Upper lobe of left lung (tissue), 6 donors: ENCODE measurements at regions not wholly inside any gene's neighbourhood (a gene's known extent, or its start where the extent isn't known, plus 50 kb on each side); places are given as distances from the start of the nearest gene placed in this dataset.

Experiments used
- ATAC-seq, 2 donors: fragments of 200-7000 bp; cut with Tn5 transposase; one replicate each; pipeline ENCODE4 v1.9.1; 2022; ENCODE audit warnings: mild to moderate bottlenecking in 2 of 2, moderate library complexity in 2 of 2; ENCODE audit not compliant: low FRiP score in 2 of 2
- DNase-seq, 2 donors: peaks; one replicate each; pipeline ENCODE4 v3.0.0-alpha.2; 2019 to 2020
- H3K27ac ChIP-seq, 4 donors: fragments of 200-600 bp; sonication (generic); one replicate each; pipeline ENCODE4 v1.5.1; 2016 to 2019
- H3K27me3 ChIP-seq, 4 donors: fragments of 200-600 bp; sonication (generic); one replicate each; pipeline ENCODE4 v1.5.1; 2017 to 2019
- H3K36me3 ChIP-seq, 4 donors: fragments of 200-600 bp; sonication (generic); one replicate each; pipeline ENCODE4 v1.5.1; 2016 to 2019
- H3K4me1 ChIP-seq, 4 donors: fragments of 200-600 bp; sonication (generic); one replicate each; pipeline ENCODE4 v1.5.1; 2018 to 2019
- H3K4me3 ChIP-seq, 4 donors: fragments of 200-600 bp; sonication (generic); one replicate each; pipeline ENCODE4 v1.5.1; 2017 to 2019; ENCODE audit warnings: mild to moderate bottlenecking in 2 of 4, moderate library complexity in 1 of 4
- H3K9me3 ChIP-seq, 4 donors: fragments of 200-600 bp; sonication (generic); one replicate each; pipeline ENCODE4 v1.5.1; 2018 to 2019
- EP300 ChIP-seq, 4 donors: sonication (generic); formaldehyde crosslinking; IDR thresholded peaks; one replicate each; pipeline ENCODE4 v1.5.1; 2017; ENCODE audit warnings: antibody characterized with exemption in 4 of 4, control low read depth in 2 of 4
- POLR2A ChIP-seq, 4 donors: fragments of 450-650 bp; IDR thresholded peaks; one replicate each; pipeline ENCODE4 v1.5.1; 2016 to 2017; ENCODE audit warnings: antibody characterized with exemption in 4 of 4, mild to moderate bottlenecking in 2 of 4
- POLR2AphosphoS5 ChIP-seq, 2 donors: sonication (generic); formaldehyde crosslinking; IDR thresholded peaks; one replicate each; pipeline ENCODE4 v1.5.1; 2017; ENCODE audit warnings: antibody characterized with exemption in 2 of 2
- WGBS, 2 donors: methylation state at CpG; one replicate each; pipeline ENCODE4 v1.1.5; 2017 to 2018; 5-methylcytosine and 5-hydroxymethylcytosine counted together
- TF ChIP-seq, protein P1 (sequence below), 6 experiments: fragments of 450-650 bp in 4 of 6; fragments of 200-600 bp in 2 of 6; sonication (generic) in 2 of 6; IDR thresholded peaks; one replicate each; pipeline ENCODE4 v1.5.1; 2016 to 2019; ENCODE audit warnings: antibody characterized with exemption in 6 of 6
- donor health status: DM: no; HTN: no; CAD: no; lungs with moderate emphysema.
- donor health status: DM: no; HTN: yes; CAD: no; lungs with severe emphysema.

DNA sequence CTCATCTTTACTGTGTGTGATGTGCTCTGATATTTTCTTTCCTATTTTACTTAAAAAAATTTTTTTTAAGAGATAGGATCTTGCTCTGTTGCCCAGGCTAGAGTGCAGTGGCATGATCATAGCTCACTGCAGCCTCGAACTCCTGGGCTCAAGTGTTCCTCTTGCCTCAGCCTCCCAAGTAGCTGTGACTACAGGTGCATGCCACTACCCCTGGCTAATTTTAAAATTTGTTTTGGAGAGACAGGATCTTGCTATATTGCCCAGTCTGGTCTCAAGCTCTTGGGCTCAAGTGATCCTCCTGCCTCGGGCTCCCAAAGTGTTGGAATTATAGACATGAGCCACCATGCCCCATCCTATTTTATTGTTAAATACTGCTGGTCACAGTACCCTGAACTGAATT, 67.4 kb downstream of the FOXD2 start:
- Histone ChIP-seq H3K9me3 (no peaks in the 10 kb centered on the region), H3K4me3 (no peak overlapping the region), H3K4me1 (peaks cover 12 to 18% (median 14%) of the 10 kb centered on the region in 4 donors), H3K27me3 (peaks cover 0 to 13% (median 7%) of the 10 kb centered on the region in 4 donors), H3K27ac (no peak overlapping the region), H3K36me3 (no peaks in the 10 kb centered on the region)
- no peak for ATAC-seq
- no peak for DNase-seq
- no peak for TF ChIP-seq EP300 (IDR thresholded peaks at IDR 0.05)
- TF ChIP-seq POLR2AphosphoS5 (IDR thresholded peaks at IDR 0.05) = no peak
- TF ChIP-seq POLR2A (IDR thresholded peaks at IDR 0.05) = no peak
- TF ChIP-seq, protein P1, sequence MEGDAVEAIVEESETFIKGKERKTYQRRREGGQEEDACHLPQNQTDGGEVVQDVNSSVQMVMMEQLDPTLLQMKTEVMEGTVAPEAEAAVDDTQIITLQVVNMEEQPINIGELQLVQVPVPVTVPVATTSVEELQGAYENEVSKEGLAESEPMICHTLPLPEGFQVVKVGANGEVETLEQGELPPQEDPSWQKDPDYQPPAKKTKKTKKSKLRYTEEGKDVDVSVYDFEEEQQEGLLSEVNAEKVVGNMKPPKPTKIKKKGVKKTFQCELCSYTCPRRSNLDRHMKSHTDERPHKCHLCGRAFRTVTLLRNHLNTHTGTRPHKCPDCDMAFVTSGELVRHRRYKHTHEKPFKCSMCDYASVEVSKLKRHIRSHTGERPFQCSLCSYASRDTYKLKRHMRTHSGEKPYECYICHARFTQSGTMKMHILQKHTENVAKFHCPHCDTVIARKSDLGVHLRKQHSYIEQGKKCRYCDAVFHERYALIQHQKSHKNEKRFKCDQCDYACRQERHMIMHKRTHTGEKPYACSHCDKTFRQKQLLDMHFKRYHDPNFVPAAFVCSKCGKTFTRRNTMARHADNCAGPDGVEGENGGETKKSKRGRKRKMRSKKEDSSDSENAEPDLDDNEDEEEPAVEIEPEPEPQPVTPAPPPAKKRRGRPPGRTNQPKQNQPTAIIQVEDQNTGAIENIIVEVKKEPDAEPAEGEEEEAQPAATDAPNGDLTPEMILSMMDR (IDR thresholded peaks at IDR 0.05) = no peak
- WGBS, 2 donors = 73 to 91% methylated on average over 2 of the region's 2 CpGs

DNA sequence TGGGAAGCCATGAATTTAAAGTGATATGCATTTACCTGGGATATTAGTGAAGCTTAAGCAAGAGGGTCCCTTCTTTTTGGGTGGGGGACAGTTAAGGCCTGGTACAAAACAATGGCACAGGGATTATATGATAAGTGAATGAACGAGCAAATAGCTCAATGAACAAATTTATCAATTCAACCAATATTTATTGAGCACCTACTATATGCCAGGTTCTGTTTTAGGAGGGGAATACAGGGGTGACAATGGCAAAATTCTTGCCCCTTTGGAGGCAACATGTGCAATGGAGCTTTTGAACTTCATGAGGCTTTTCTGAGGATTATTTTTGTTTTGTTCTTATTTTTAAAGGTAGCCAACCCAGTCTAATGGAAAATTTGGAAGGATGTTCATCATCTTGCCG, 68.2 kb downstream of the FOXD2 start:
- H3K36me3 ChIP-seq = no peaks in the 10 kb centered on the region
- no peaks in the 10 kb centered on the region for H3K9me3 ChIP-seq
- TF ChIP-seq EP300 (IDR thresholded peaks at IDR 0.05) = no peak
- TF ChIP-seq, protein P1 (IDR thresholded peaks at IDR 0.05) = no peak
- no peak for TF ChIP-seq POLR2A (IDR thresholded peaks at IDR 0.05)
- no peak for TF ChIP-seq POLR2AphosphoS5 (IDR thresholded peaks at IDR 0.05)
- 89 to 96% methylated on average over 2 of the region's 2 CpGs for WGBS, 2 donors
- no peak overlapping the region for H3K4me3 ChIP-seq
- H3K4me1 ChIP-seq = peaks cover 12 to 18% (median 14%) of the 10 kb centered on the region in 4 donors
- no peak for DNase-seq
- ATAC-seq = no peak
- H3K27ac ChIP-seq = no peak overlapping the region
- H3K27me3 ChIP-seq = peaks cover 0 to 13% (median 7%) of the 10 kb centered on the region in 4 donors

DNA sequence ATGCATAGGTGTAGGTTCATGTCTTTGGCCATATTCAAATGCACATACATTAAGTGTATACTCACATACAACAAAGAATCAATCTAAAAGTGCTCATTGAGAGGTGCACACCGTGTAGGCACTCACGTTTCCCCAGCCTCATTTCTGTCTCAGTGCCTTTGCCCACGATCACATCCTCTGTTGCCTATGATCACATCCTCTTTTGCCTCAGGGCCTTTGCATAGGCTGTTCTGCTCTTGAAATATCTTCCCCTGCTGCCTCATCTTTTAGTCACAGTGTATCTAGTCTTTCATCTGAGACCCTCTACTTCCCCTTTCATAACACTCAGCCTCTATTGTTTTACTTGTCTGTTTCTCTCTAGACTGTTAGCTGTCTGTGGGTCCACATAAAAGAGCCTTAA, 69.3 kb downstream of the FOXD2 start:
- no peak overlapping the region for H3K27ac ChIP-seq
- no peak overlapping the region for H3K4me3 ChIP-seq
- peaks cover 12 to 18% (median 14%) of the 10 kb centered on the region in 4 donors for H3K4me1 ChIP-seq
- TF ChIP-seq EP300 (IDR thresholded peaks at IDR 0.05) = no peak
- TF ChIP-seq, protein P1 (IDR thresholded peaks at IDR 0.05) = no peak
- no peak for TF ChIP-seq POLR2AphosphoS5 (IDR thresholded peaks at IDR 0.05)
- TF ChIP-seq POLR2A (IDR thresholded peaks at IDR 0.05) = no peak
- no peak for DNase-seq
- H3K9me3 ChIP-seq = no peaks in the 10 kb centered on the region
- H3K27me3 ChIP-seq = peaks cover 0 to 13% (median 7%) of the 10 kb centered on the region in 4 donors
- ATAC-seq = no peak
- H3K36me3 ChIP-seq = no peaks in the 10 kb centered on the region
- 76% methylated on average over 3 of the region's 3 CpGs for WGBS, 2 donors

DNA sequence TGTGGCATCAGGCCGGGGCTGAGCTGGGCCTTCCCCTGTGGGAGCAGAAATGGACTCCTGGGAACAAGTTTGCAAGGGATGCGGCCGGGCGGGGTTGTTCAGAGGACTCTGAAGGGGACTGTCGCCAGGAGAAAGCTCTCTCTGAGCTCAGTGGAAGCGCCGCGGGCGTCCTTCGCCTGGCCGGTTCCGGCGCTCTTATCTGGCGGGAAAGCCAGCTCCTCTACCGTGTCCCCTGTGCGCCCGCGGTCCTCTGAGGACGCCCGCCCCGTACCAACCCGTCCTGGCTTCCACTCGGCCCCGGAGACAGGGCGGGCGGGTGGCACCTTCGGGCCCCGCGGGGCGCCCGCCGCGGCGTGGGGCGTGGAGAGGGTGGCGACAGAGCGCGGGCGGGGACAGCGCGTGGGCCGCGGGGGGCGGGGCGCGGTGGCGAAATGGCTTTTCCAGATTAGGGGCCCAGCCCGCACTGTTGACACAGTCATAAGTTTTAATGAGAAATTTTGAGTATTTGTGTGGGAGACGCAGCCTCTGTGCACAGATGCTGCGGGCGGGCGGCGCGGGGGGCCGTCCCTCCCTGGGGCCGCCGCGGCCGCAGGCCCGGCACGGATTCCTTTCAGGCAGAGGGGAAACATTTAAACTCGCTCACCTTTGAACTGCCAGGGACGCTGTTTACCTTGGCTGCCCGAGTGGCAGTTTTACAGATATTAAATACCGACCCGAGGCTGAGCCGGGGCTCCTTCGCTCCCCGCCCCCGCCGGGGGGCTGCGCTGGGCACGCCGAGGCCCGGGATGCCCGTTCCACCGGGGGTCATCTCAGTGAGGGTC, 70.2 kb downstream of the FOXD2 start:
- no peaks in the 10 kb centered on the region for H3K36me3 ChIP-seq
- peak overlapping the region in 3 of 4 donors; percentile 39 to 59 (median 56) for H3K4me3 ChIP-seq
- 2% methylated on average over 11 to 72 of the region's 77 CpGs for WGBS, 2 donors
- peak; percentile 20 to 71 for ATAC-seq
- peaks cover 0 to 13% (median 7%) of the 10 kb centered on the region in 4 donors for H3K27me3 ChIP-seq
- peak; percentile 22 to 89 for DNase-seq
- H3K9me3 ChIP-seq = no peaks in the 10 kb centered on the region
- no peak overlapping the region for H3K27ac ChIP-seq
- TF ChIP-seq EP300 (IDR thresholded peaks at IDR 0.05) = no peak
- TF ChIP-seq POLR2AphosphoS5 (IDR thresholded peaks at IDR 0.05) = no peak
- TF ChIP-seq, protein P1 (IDR thresholded peaks at IDR 0.05) = no peak
- TF ChIP-seq POLR2A (IDR thresholded peaks at IDR 0.05) = no peak
- H3K4me1 ChIP-seq = peaks cover 12 to 18% (median 14%) of the 10 kb centered on the region in 4 donors
